Gastroesophageal sphincter (tissue), 3 donors: ENCODE measurements at regions not wholly inside any gene's neighbourhood (a gene's known extent, or its start where the extent isn't known, plus 50 kb on each side); places are given as distances from the start of the nearest gene placed in this dataset.

Experiments
- CTCF ChIP-seq, 4 experiments: fragments of 200-600 bp in 2 of 4; fragments of 450-650 bp in 2 of 4; sonication (generic) in 1 of 4; IDR thresholded peaks; one replicate each; pipeline ENCODE4 v1.5.1; 2017 to 2019; ENCODE audit warnings: antibody characterized with exemption in 4 of 4, mild to moderate bottlenecking in 2 of 4, moderate library complexity in 2 of 4
- POLR2A ChIP-seq, 2 donors: fragments of 450-650 bp; IDR thresholded peaks; one replicate each; pipeline ENCODE4 v1.6.1; 2017; ENCODE audit warnings: antibody characterized with exemption in 2 of 2, mild to moderate bottlenecking in 2 of 2, moderate library complexity in 1 of 2
- POLR2AphosphoS5 ChIP-seq: sonication (generic); formaldehyde crosslinking; IDR thresholded peaks from one replicate; pipeline ENCODE4 v1.6.1; 2017; ENCODE audit warnings: antibody characterized with exemption

- TF ChIP-seq POLR2A (IDR thresholded peaks at IDR 0.05) (no peak), CTCF (IDR thresholded peaks at IDR 0.05) (no peak), POLR2AphosphoS5 (no peak)
These were observed 148.5 kb downstream of the ZFP36L2 start for GRCh38 chr2:43077876-43078275.
